Vagina (tissue), 2 donors: ENCODE measurements at regions not wholly inside any gene's neighbourhood (a gene's known extent, or its start where the extent isn't known, plus 50 kb on each side); places are given as distances from the start of the nearest gene placed in this dataset.

ENCODE experiments used
- DNase-seq, 2 donors: peaks; one replicate each; pipeline ENCODE4 v3.0.0-alpha.2; 2017; ENCODE audit errors: extremely low spot score in 2 of 2
- H3K27ac ChIP-seq: fragments of 200-600 bp; sonication (generic); one replicate; pipeline ENCODE4 v1.5.1; 2019
- H3K27me3 ChIP-seq: fragments of 200-600 bp; sonication (generic); one replicate; pipeline ENCODE4 v1.5.1; 2019
- H3K36me3 ChIP-seq, 2 donors: fragments of 200-600 bp; sonication (generic); one replicate each; pipeline ENCODE4 v1.5.1; 2017 to 2019
- H3K4me1 ChIP-seq: fragments of 200-600 bp; sonication (generic); one replicate; pipeline ENCODE4 v1.5.1; 2019
- H3K4me3 ChIP-seq, 2 donors: fragments of 200-600 bp; sonication (generic); 1 replicate in 1 of 2; 2 replicates in 1 of 2; pipeline ENCODE4 v1.5.1; 2016 to 2019
- H3K9me3 ChIP-seq: fragments of 200-600 bp; sonication (generic); one replicate; pipeline ENCODE4 v1.5.1; 2019
- POLR2A ChIP-seq, 2 donors: fragments of 450-650 bp; IDR thresholded peaks; one replicate each; pipeline ENCODE4 v1.6.1; 2017; ENCODE audit warnings: antibody characterized with exemption in 2 of 2, mild to moderate bottlenecking in 2 of 2, moderate library complexity in 2 of 2
- POLR2AphosphoS5 ChIP-seq, 2 donors: sonication (generic); formaldehyde crosslinking; IDR thresholded peaks; one replicate each; pipeline ENCODE4 v1.9.0; 2017; ENCODE audit warnings: antibody characterized with exemption in 2 of 2, mild to moderate bottlenecking in 2 of 2, low read depth in 1 of 2; ENCODE audit not compliant: insufficient read depth in 1 of 2
- intact Hi-C: fragments of 100-400 bp; cut with DNase I; formaldehyde crosslinking; loops from one replicate; pipeline ENCODE4 v1.15.1; 2023
- TF ChIP-seq, protein P1 (sequence below), 3 experiments: fragments of 450-650 bp in 2 of 3; fragments of 200-600 bp in 1 of 3; sonication (generic) in 1 of 3; IDR thresholded peaks; one replicate each; pipeline ENCODE4 v1.5.1; 2017 to 2019; ENCODE audit warnings: antibody characterized with exemption in 3 of 3, mild to moderate bottlenecking in 2 of 3, moderate library complexity in 2 of 3

DNA sequence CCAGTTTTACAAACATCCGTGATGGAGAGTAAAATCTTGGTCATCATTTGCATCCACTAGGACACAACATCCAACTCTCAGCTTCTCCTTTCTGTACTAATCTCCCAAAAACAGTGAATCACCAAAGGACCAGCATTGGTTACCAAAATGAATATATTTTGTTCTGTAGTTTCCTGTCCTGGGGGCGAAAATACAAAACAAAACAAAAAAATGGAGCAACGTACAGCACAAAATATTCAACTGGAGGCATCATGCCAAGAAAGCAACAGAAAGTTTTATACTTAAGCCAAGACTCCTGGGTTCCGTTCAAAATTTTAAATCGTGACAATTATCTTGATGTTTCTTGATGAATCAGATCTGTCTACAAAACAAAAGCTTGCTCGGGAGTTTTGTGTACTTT, 126.6 kb upstream of the CCDC28A start:
- Histone ChIP-seq H3K36me3 (no peaks in the 10 kb centered on the region), H3K27me3 (no peaks in the 10 kb centered on the region), H3K4me3 (no peak overlapping the region), H3K4me1 (no peaks in the 10 kb centered on the region), H3K9me3 (no peaks in the 10 kb centered on the region), H3K27ac (no peak overlapping the region)
- TF ChIP-seq POLR2A (IDR thresholded peaks at IDR 0.05) (no peak), POLR2AphosphoS5 (IDR thresholded peaks at IDR 0.05; ENCODE audit: insufficient read depth in 1 of 2, low read depth in 1 of 2) (no peak)
- TF ChIP-seq, protein P1, sequence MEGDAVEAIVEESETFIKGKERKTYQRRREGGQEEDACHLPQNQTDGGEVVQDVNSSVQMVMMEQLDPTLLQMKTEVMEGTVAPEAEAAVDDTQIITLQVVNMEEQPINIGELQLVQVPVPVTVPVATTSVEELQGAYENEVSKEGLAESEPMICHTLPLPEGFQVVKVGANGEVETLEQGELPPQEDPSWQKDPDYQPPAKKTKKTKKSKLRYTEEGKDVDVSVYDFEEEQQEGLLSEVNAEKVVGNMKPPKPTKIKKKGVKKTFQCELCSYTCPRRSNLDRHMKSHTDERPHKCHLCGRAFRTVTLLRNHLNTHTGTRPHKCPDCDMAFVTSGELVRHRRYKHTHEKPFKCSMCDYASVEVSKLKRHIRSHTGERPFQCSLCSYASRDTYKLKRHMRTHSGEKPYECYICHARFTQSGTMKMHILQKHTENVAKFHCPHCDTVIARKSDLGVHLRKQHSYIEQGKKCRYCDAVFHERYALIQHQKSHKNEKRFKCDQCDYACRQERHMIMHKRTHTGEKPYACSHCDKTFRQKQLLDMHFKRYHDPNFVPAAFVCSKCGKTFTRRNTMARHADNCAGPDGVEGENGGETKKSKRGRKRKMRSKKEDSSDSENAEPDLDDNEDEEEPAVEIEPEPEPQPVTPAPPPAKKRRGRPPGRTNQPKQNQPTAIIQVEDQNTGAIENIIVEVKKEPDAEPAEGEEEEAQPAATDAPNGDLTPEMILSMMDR (IDR thresholded peaks at IDR 0.05): no peak
- intact Hi-C loops: no loop called here
- no peak for DNase-seq

DNA sequence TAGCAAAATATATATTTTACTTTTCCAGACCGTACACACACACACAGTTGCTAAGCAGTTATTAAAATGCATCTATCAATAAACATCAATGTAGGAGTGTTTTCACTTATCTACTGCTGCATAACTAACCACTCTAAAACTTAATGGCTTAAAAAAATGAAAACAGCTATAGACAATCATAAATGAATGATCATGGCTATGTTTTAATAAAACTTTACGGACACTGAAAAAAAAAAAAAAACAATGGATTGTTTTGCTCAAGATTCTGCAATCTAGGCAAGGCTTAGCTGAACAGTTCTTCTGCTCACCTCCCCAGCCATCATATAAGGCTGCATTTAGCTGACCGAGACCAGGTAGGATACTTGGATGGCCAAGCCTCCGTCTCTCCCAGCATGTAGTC, 125.4 kb upstream of the CCDC28A start:
- no peak for DNase-seq
- Histone ChIP-seq H3K9me3 (no peaks in the 10 kb centered on the region), H3K36me3 (no peaks in the 10 kb centered on the region), H3K4me3 (no peak overlapping the region), H3K4me1 (no peaks in the 10 kb centered on the region), H3K27ac (no peak overlapping the region), H3K27me3 (no peaks in the 10 kb centered on the region)
- intact Hi-C loops: no loop called here
- TF ChIP-seq POLR2A (IDR thresholded peaks at IDR 0.05) (no peak), POLR2AphosphoS5 (IDR thresholded peaks at IDR 0.05; ENCODE audit: insufficient read depth in 1 of 2, low read depth in 1 of 2) (no peak)
- TF ChIP-seq, protein P1 (IDR thresholded peaks at IDR 0.05): no peak

DNA sequence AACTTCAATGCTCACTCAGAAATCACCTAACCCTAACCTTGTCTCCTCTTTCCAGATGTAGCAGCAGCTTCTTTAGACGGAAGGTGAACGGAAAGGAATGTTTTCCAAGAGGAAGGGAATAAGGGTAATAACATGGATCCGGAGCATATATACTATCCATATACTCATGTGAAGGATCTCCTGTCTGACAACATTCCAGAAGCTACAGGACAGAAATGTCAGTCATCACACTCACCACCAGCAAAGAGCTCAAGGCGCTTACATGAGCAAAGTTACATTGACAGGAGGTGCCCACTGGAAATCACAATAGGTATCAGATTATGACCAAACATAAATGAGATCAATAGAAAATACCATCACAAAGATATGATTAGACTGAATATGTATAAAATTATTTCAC, 122.1 kb upstream of the CCDC28A start:
- intact Hi-C loops: no loop called here
- TF ChIP-seq POLR2AphosphoS5 (IDR thresholded peaks at IDR 0.05; ENCODE audit: insufficient read depth in 1 of 2, low read depth in 1 of 2): no peak
- TF ChIP-seq, protein P1 (IDR thresholded peaks at IDR 0.05): no peak
- TF ChIP-seq POLR2A (IDR thresholded peaks at IDR 0.05): no peak

DNA sequence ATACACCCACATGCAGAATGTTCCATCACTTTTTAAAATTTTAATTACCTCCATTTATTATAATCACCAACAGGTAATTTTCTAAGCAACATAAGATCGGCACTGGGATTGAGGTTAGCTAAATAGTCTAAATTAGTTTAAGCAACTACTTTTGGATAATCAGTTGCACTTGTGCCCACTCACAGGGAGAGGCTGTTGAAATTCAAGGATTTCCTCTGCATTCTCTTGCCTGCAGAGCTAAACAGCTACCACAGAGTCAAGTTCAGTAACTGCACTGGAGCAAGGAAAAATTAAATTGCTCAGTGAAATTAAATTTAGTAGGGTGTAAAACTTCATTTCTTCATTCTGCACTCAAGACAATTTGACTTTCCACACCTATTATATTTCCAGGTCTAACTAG, 120.7 kb upstream of the CCDC28A start:
- H3K4me3 ChIP-seq: no peak overlapping the region
- no peaks in the 10 kb centered on the region for H3K36me3 ChIP-seq
- peaks cover 9% of the 10 kb centered on the region for H3K4me1 ChIP-seq
- no peak for DNase-seq
- no peak for TF ChIP-seq POLR2A (IDR thresholded peaks at IDR 0.05)
- TF ChIP-seq, protein P1 (IDR thresholded peaks at IDR 0.05): no peak
- TF ChIP-seq POLR2AphosphoS5 (IDR thresholded peaks at IDR 0.05; ENCODE audit: insufficient read depth in 1 of 2, low read depth in 1 of 2): no peak
- no peak overlapping the region for H3K27ac ChIP-seq
- intact Hi-C loops: no loop called here
- no peaks in the 10 kb centered on the region for H3K27me3 ChIP-seq
- H3K9me3 ChIP-seq: no peaks in the 10 kb centered on the region

More for the DNA sequence above, 122.1 kb upstream of the CCDC28A start:
- Histone ChIP-seq H3K4me1 (peaks cover 4% of the 10 kb centered on the region), H3K27ac (no peak overlapping the region), H3K4me3 (no peak overlapping the region), H3K36me3 (no peaks in the 10 kb centered on the region), H3K27me3 (no peaks in the 10 kb centered on the region), H3K9me3 (no peaks in the 10 kb centered on the region)
- no peak for DNase-seq

GRCh38 chr6:138653435-138653834, 120.1 kb upstream of the CCDC28A start:
- Histone ChIP-seq H3K4me1 (peaks cover 9% of the 10 kb centered on the region), H3K4me3 (no peak overlapping the region), H3K27ac (no peak overlapping the region), H3K27me3 (no peaks in the 10 kb centered on the region), H3K9me3 (no peaks in the 10 kb centered on the region), H3K36me3 (no peaks in the 10 kb centered on the region)
- DNase-seq: no peak
- no peak for TF ChIP-seq POLR2A (IDR thresholded peaks at IDR 0.05)
- TF ChIP-seq POLR2AphosphoS5 (IDR thresholded peaks at IDR 0.05; ENCODE audit: insufficient read depth in 1 of 2, low read depth in 1 of 2): no peak
- TF ChIP-seq, protein P1 (IDR thresholded peaks at IDR 0.05): no peak
- intact Hi-C loops: no loop called here
